SH-SY5Y (cell line): ENCODE measurements at regions not wholly inside any gene's neighbourhood (a gene's known extent, or its start where the extent isn't known, plus 50 kb on each side); places are given as distances from the start of the nearest gene placed in this dataset.

Source experiments
- GATA2 ChIP-seq: IDR thresholded peaks from 2 replicates; pipeline ENCODE4 v1.6.1; 2011; ENCODE audit warnings: mild to moderate bottlenecking, low read depth, low read length
- GATA3 ChIP-seq: IDR thresholded peaks from 2 replicates; pipeline ENCODE4 v1.6.1; 2011; ENCODE audit warnings: low read depth, mild to moderate bottlenecking, low read length, moderate library complexity

DNA sequence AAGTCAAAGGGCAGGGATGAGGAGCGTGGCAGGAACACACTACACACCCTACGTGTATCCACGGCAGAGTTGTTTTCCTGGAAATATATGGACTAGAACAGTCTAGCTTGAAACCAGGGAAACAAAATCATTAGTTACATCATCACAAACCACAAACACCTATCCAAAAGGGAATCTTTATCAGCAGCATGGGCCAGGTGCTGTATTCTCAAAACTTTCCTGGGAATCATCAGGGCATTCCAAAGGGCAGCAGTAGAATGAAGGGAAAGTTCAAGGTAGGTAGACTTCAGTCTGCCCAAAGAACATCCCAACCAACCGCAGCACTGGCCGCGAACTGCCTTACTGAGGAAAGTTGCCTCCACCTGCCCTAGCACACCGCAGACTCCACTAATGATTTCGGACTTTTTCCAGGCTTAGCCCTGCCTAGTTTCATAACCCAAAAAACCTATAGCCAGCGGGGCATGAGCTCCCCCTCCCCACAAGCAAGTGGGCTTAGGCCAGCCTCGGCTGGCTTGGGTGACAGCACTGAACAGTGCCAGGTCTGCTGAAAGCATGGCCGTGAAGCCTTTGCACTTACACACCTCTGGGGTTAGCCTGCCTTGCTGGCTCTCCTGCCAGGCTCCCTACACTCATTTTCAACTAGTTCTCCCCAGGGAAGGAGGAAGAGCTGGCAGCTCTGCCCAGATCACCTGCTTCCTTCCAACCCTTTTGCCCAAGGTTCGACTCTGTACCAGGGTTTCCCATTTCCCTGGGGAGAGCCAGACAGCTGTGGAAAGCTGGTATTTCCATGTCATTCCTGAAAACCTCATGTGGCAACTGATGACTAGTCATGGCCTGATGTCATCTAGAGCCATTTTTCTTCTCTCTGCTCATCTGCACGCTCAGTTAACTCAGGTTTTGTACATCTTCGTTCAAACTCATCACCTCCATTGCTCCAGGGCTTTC, 77.3 kb upstream of the UBAC2 start:
- TF ChIP-seq GATA2 (no peak), GATA3 (no peak)
